ENCODE measurements at regions not wholly inside any gene's neighbourhood (a gene's known extent, or its start where the extent isn't known, plus 50 kb on each side); places are given as distances from the start of the nearest gene placed in this dataset.
"Not testable (repeated sequence)": the region's sequence is repeated elsewhere in the genome, so short reads cannot be mapped to it uniquely, and the experiment has no call there.

- intact Hi-C loops (cut with DNase I) = no loop called here
- Histone ChIP-seq H3K9me3 (no peaks in the 10 kb centered on the region), H3K4me1 (peaks cover 0 to 7% of the 10 kb centered on the region in 2 donors), H3K4me3 (no peak overlapping the region), H3K27me3 (no peaks in the 10 kb centered on the region), H3K27ac (no peak overlapping the region), H3K36me3 (no peaks in the 10 kb centered on the region)
- no peak for DNase-seq (ENCODE audit: low spot score in 2 of 2)
- TF ChIP-seq CTCF (IDR thresholded peaks at IDR 0.05) = no peak
These were observed 51.2 kb upstream of the DAAM1 start for GRCh38 chr14:59137256-59137655.

- H3K4me1 ChIP-seq; intact Hi-C loops (cut with DNase I); H3K36me3 ChIP-seq; DNase-seq (ENCODE audit: low spot score in 2 of 2); H3K9me3 ChIP-seq; H3K27ac ChIP-seq; H3K4me3 ChIP-seq; H3K27me3 ChIP-seq: not testable (repeated sequence)
These were observed 49.9 kb upstream of the DAAM1 start for GRCh38 chr14:59138576-59138975.
